Common myeloid progenitor, CD34-positive (primary cell): ENCODE measurements at regions not wholly inside any gene's neighbourhood (a gene's known extent, or its start where the extent isn't known, plus 50 kb on each side); places are given as distances from the start of the nearest gene placed in this dataset.
A peak's percentile ranks its signal among the peaks of the same experiment; 100 is the strongest.

Source experiments
- CTCF ChIA-PET: fragments of 350-600 bp; sonication (Branson Sonifier 250); formaldehyde crosslinking; loops from one replicate; lab custom pipeline; 2021; ENCODE audit warnings: antibody characterized with exemption; lab: Charles Lee
- POLR2A ChIA-PET: fragments of 350-600 bp; sonication (Branson Sonifier 250); formaldehyde crosslinking; loops from one replicate; lab custom pipeline; 2021; ENCODE audit warnings: antibody characterized with exemption; lab: Charles Lee
- DNase-seq, 3 donors: peaks; one replicate each; pipeline versions ENCODE4 v3.0.0 to v3.0.0-alpha.2; 2013
- H3K27ac ChIP-seq, 2 experiments: 1 replicate in 1 of 2; 2 replicates in 1 of 2; pipeline ENCODE4 v1.7.0; 2013; ENCODE audit warnings: inconsistent platforms in 2 of 2, low read length in 2 of 2, mild to moderate bottlenecking in 2 of 2, low read depth in 1 of 2, moderate library complexity in 1 of 2; ENCODE audit not compliant: severe bottlenecking in 2 of 2, insufficient read depth in 1 of 2, poor library complexity in 1 of 2
- H3K27me3 ChIP-seq, 5 experiments: replicated peaks in 2 of 5; 1 replicate in 3 of 5; 2 replicates in 2 of 5; pipeline versions ENCODE4 v1.6.1 to v1.7.0; 2013; ENCODE audit warnings: low read length in 4 of 5, mild to moderate bottlenecking in 2 of 5, moderate library complexity in 2 of 5, inconsistent platforms in 1 of 5; ENCODE audit not compliant: insufficient read depth in 5 of 5, control insufficient read depth in 4 of 5
- H3K36me3 ChIP-seq, 4 experiments: 1 replicate in 2 of 4; 2 replicates in 2 of 4; pipeline versions ENCODE4 v1.6.1 to v1.7.0; 2013; ENCODE audit warnings: low read length in 3 of 4, control low read depth in 1 of 4, mild to moderate bottlenecking in 1 of 4; ENCODE audit not compliant: control insufficient read depth in 4 of 4, insufficient read depth in 4 of 4
- H3K4me1 ChIP-seq, 4 experiments: 1 replicate in 3 of 4; 2 replicates in 1 of 4; pipeline versions ENCODE4 v1.6.1 to v1.7.1; 2013; ENCODE audit warnings: low read length in 3 of 4, mild to moderate bottlenecking in 3 of 4, control low read depth in 1 of 4, inconsistent platforms in 1 of 4, moderate library complexity in 1 of 4; ENCODE audit not compliant: control insufficient read depth in 4 of 4, insufficient read depth in 4 of 4; ENCODE audit errors: control extremely low read depth in 1 of 4
- H3K4me3 ChIP-seq, 7 experiments: 1 replicate in 4 of 7; 2 replicates in 3 of 7; pipeline versions ENCODE4 v1.5.1 to v1.7.0; 2013; ENCODE audit warnings: mild to moderate bottlenecking in 7 of 7, low read length in 6 of 7, moderate library complexity in 6 of 7, inconsistent platforms in 2 of 7, low read depth in 2 of 7, control low read depth in 1 of 7; ENCODE audit not compliant: insufficient read depth in 4 of 7, control insufficient read depth in 1 of 7; ENCODE audit errors: extremely low read depth in 1 of 7
- H3K9me3 ChIP-seq, 5 experiments: 1 replicate in 4 of 5; 2 replicates in 1 of 5; pipeline versions ENCODE4 v1.6.1 to v1.7.1; 2013; ENCODE audit warnings: low read length in 4 of 5, mild to moderate bottlenecking in 2 of 5, inconsistent platforms in 1 of 5, low read depth in 1 of 5, moderate library complexity in 1 of 5; ENCODE audit not compliant: control insufficient read depth in 4 of 5, insufficient read depth in 2 of 5; ENCODE audit errors: control extremely low read depth in 1 of 5
- WGBS: methylation state at CpG from one replicate; pipeline ENCODE4 v1.1.5; 2013; ENCODE audit not compliant: insufficient coverage; 5-methylcytosine and 5-hydroxymethylcytosine counted together

- no peak overlapping the region for H3K27ac ChIP-seq
- 100% methylated on average over 2 of the region's 2 CpGs for WGBS
- no peaks in the 10 kb centered on the region for H3K4me1 ChIP-seq
- CTCF ChIA-PET: interaction anchor here (0.6 to 3.1 kb wide), 5 partner anchors 15 to 193 kb away, joined by 3 to 50 read pairs (median 3); no protein-coding TSS in a partner anchor
- no peaks in the 10 kb centered on the region for H3K27me3 ChIP-seq
- no peaks in the 10 kb centered on the region for H3K36me3 ChIP-seq
- no peak for DNase-seq
- POLR2A ChIA-PET: interaction anchor here (0.7 kb wide), 1 partner anchor 25 kb away, joined by 3 read pairs; no protein-coding TSS in a partner anchor
- H3K4me3 ChIP-seq: no peak overlapping the region
- H3K9me3 ChIP-seq: peaks cover 0 to 5% (median 0%) of the 10 kb centered on the region in 5 experiments
These were observed 92.8 kb downstream of the HNRNPLL start for GRCh38 chr2:38509947-38510326.

- CTCF ChIA-PET: interaction anchor here (0.6 to 3.1 kb wide), 9 partner anchors 15 to 192 kb away, joined by 3 to 50 read pairs (median 3); no protein-coding TSS in a partner anchor
- Histone ChIP-seq H3K9me3 (peaks cover 0 to 5% (median 0%) of the 10 kb centered on the region in 5 experiments), H3K27me3 (no peaks in the 10 kb centered on the region), H3K36me3 (no peaks in the 10 kb centered on the region), H3K4me3 (no peak overlapping the region), H3K27ac (no peak overlapping the region), H3K4me1 (no peaks in the 10 kb centered on the region)
- POLR2A ChIA-PET: interaction anchor here (0.7 kb wide), 1 partner anchor 25 kb away, joined by 3 read pairs; no protein-coding TSS in a partner anchor
- WGBS: 83% methylated on average over 3 of the region's 5 CpGs
- peak in 1 of 3 donors; percentile 14 for DNase-seq
These were observed 93.3 kb downstream of the HNRNPLL start for GRCh38 chr2:38509314-38509946.

- H3K27ac ChIP-seq: no peak overlapping the region
- no peak overlapping the region for H3K4me3 ChIP-seq
- H3K9me3 ChIP-seq: peaks cover 0 to 5% (median 2%) of the 10 kb centered on the region in 5 experiments
- ChIA-PET POLR2A (no interaction called here), CTCF (interaction anchor here (0.6 to 3.1 kb wide), 20 partner anchors 10 to 251 kb away, joined by 3 to 50 read pairs (median 4); no protein-coding TSS in a partner anchor)
- peak; percentile 82 to 90 (median 87) for DNase-seq
- no peaks in the 10 kb centered on the region for H3K27me3 ChIP-seq
- H3K4me1 ChIP-seq: no peaks in the 10 kb centered on the region
- WGBS: 58% methylated on average over 9 of the region's 10 CpGs
- no peaks in the 10 kb centered on the region for H3K36me3 ChIP-seq
These were observed 94.3 kb downstream of the HNRNPLL start for GRCh38 chr2:38508311-38509039.

GRCh38 chr2:38507712-38508111 lies 95.0 kb downstream of the HNRNPLL start:
- no peak for DNase-seq
- H3K27ac ChIP-seq: no peak overlapping the region
- peaks cover 0 to 5% (median 4%) of the 10 kb centered on the region in 5 experiments for H3K9me3 ChIP-seq
- H3K27me3 ChIP-seq: no peaks in the 10 kb centered on the region
- H3K4me1 ChIP-seq: no peaks in the 10 kb centered on the region
- CTCF ChIA-PET: interaction anchor here (0.6 to 3.1 kb wide), 16 partner anchors 9 to 250 kb away, joined by 3 to 50 read pairs (median 4); no protein-coding TSS in a partner anchor
- no peak overlapping the region for H3K4me3 ChIP-seq
- 100% methylated on average over 1 of the region's 1 CpG for whole genome bisulfite sequencing
- POLR2A ChIA-PET: no interaction called here
- no peaks in the 10 kb centered on the region for H3K36me3 ChIP-seq

- DNase-seq: no peak
- no peaks in the 10 kb centered on the region for H3K36me3 ChIP-seq
- no peaks in the 10 kb centered on the region for H3K4me1 ChIP-seq
- H3K27ac ChIP-seq: no peak overlapping the region
- ChIA-PET POLR2A (no interaction called here), CTCF (interaction anchor here (0.9 to 2.2 kb wide), 2 partner anchors 32 to 189 kb away, joined by 3 to 8 read pairs; no protein-coding TSS in a partner anchor)
- WGBS: 95% methylated on average over 2 of the region's 3 CpGs
- H3K27me3 ChIP-seq: no peaks in the 10 kb centered on the region
- H3K4me3 ChIP-seq: no peak overlapping the region
- peaks cover 0 to 14% (median 10%) of the 10 kb centered on the region in 5 experiments for H3K9me3 ChIP-seq
These were observed 96.9 kb downstream of the HNRNPLL start for GRCh38 chr2:38505779-38506178.

GRCh38 chr2:38504169-38504568 lies 98.6 kb downstream of the HNRNPLL start:
- ChIA-PET CTCF (no interaction called here), POLR2A (no interaction called here)
- 83% methylated on average over 3 of the region's 3 CpGs for WGBS

More at GRCh38 chr2:38504169-38504568, 98.6 kb downstream of the HNRNPLL start:
- H3K4me3 ChIP-seq: no peak overlapping the region
- H3K27me3 ChIP-seq: no peaks in the 10 kb centered on the region
- no peak overlapping the region for H3K27ac ChIP-seq
- no peaks in the 10 kb centered on the region for H3K36me3 ChIP-seq
- DNase-seq: no peak
- H3K9me3 ChIP-seq: peaks cover 0 to 14% (median 10%) of the 10 kb centered on the region in 5 experiments
- no peaks in the 10 kb centered on the region for H3K4me1 ChIP-seq
